Left forelimb (tissue), 1 donor: ENCODE measurements at regions not wholly inside any gene's neighbourhood (a gene's known extent, or its start where the extent isn't known, plus 50 kb on each side); places are given as distances from the start of the nearest gene placed in this dataset.

ENCODE experiments used
- DNase-seq: peaks from one replicate; pipeline ENCODE4 v3.0.0-alpha.2; 2018; ENCODE audit warnings: low spot score

DNA sequence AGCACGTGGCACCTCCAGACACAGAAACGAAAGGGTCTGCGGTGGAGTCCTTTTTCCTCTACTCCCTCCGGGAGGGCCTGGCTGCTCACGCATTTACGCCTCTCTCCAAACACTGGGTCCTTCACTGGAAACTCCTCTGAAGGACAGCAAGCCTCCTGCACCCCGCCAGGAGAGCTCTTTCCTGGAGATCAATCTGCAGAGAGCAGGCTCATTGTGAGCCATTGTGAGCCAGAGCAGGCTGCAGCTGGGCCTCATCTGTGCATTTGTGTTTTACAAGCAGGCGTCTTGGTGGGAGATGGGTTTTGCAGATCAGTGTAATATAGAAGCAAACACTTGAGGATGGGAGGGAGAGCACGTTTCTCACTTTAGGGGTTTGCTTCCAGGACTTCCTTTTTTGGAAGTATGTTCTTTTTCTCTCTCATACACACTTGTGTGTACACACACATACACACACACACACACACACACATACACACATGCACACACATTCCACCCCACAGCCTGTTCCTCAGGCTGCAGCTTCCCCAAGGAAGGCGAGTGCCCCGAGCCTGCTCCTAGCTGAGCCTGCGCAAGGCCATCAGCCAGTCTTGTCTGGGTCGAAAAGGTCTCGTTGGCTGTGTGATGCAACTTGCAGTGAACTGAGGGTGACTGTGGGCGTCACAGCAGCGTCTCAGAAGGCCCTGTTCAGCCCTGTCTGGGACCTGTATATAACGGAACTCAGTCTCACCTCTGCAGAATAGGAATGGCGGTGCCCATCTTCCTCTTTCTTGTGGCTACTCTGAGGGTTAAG lies 163.5 kb downstream of the GLI2 start:
- no peak for DNase-seq

DNA sequence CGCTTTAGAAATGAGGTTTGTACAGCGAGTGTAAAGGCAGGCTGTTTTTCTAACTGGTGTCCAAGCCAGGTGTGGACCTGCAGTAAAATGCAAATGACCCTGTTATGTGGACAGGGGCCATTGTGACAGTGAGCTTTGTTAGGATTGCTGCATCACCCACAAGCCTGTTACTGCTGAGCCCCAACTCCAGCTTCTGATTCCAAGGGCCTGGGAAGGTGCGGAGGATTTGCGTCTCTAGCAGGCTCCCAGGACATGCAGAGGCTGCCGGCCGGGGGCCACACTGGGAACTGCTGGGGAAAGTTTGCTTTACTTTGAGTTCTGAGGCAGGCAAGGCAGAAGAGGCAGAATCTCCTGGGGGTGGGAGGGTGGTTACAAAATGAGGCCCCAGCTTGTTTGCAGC lies 164.1 kb downstream of the GLI2 start:
- no peak for DNase-seq

DNA sequence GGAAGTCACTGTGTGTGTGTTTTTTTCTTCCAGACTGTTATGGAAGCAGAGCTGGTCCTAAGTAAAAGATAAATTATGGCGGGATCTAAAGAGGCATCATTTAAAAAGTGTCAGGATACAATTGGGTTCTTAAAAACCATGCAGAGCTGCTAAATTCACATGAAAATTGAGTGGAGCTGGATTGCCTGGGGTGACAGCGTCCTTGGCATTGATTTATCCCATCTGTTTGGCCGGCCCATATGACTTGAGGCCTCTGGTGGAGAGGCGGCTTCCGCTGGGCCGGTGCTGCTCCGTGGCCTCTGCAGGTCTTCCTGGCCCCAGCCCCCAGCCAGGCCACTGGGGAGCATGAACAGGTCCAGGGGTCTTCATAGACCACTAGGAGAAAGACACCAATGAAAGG lies 165.5 kb downstream of the GLI2 start:
- DNase-seq, result no peak

DNA sequence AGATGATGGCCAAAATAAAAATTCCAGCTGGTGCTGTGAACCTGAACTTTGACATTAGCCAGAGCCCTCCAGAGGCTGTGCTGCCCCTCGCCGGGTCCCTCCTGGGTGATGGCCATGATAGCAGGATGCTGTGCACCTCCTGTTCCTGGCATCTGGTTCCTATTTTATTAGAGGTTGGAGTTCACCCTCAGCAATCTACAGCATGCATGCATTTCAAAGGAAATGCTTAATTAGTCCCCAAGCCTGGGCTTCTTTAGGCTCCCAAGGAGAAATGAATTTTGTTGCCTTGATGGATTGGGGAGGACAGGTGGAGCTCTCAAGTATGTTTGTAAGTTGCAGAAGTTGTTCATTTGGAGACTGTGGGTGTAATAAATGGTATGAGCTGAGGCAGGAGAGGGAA lies 166.9 kb downstream of the GLI2 start:
- DNase-seq, result no peak

DNA sequence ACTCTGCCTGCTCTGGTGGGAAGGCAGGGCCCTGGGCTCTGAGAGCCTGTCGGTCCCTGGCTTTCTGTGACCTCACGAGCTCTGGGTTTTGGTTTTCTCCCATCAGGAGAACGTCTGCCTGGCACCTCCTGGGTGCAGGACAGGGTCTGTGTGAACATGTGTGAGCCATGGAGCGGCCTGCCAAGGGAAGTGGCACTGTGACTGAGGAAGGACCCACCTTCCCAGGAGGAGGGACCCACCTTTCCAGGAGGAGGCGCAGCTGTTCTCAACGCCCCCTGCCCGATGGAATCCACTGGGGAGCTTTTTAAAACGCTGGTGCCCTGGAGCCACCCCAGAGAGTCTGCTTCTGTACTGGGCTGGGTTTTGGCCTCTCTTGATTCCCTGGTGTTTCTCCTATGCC lies 168.7 kb downstream of the GLI2 start:
- DNase-seq, result no peak

DNA sequence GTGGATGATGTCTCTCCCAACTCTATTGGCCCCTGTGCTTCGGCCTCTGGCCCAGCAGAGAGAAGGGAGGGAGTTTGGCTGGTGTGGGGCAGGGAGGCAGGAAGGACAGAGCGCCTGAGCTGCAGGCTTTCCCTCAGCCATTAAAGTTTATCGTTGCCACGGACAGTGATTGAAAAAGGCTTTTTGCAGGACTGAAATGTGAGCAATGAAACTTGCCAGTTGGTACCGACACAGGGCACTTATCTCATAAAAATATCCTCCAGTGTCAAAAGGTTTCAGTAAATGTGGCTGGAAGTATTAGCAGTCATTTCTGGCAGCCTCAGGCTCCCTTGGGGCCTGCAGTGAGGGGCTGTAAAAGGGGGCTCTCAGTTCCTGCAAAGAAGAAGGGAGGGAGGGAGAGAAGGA lies 169.2 kb downstream of the GLI2 start:
- peak; percentile 81 for DNase-seq

DNA sequence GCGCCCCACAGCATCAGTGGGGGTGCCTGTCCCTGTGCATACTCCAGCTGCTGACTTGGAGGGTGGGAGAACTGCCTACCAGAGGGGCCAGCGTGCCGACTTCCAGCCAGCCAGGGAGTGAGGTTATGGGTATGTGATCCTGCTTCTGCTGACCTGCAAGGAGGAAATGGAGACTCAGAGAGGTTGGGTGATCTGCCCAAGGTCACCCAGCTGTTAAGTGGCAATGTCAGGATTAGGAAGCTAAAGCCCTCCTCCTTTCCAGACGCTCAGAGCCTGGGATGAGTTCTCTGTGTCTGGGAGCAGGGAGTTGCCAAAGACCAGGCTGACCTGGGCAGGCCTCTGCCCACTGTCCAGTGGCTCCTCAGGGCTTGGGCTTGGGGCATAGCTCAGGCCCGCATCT lies 169.6 kb downstream of the GLI2 start:
- no peak for DNase-seq

DNA sequence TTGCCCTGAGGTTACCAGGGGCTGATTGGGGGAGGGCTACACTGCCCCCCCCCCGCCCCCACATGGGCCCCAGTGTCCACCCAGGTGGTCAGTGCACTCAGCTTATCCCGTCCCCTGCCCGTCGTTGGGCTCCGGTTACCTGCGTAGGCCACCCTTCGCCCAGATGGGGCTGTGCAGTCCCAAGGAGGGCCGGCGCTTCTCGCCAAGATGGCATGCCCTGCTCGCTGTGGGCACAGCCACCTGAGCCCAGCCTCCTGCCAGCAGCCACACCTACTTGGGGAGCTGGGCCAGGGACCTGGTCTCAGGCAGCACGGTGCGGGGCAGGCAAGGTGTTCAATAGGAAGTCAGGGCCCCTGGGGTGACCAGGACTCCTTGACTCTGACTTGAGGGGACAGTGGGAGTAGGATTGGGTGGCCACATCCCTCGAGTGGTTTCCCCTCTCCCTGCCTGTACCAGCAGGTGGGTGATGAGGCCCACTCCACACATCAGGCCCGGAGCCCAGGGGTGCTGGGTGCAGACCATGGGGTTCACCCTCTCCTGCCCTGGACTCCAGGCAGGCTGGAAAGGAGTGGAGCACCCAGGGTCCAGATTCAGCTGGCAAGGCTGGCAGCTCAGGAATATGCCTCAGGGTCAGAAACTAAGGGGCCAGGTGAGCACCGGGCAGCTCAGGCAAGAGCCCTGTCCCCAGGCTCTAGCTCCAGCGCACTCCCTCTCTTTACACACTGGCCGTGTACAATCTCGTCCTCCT lies 170.3 kb downstream of the GLI2 start:
- no peak for DNase-seq

DNA sequence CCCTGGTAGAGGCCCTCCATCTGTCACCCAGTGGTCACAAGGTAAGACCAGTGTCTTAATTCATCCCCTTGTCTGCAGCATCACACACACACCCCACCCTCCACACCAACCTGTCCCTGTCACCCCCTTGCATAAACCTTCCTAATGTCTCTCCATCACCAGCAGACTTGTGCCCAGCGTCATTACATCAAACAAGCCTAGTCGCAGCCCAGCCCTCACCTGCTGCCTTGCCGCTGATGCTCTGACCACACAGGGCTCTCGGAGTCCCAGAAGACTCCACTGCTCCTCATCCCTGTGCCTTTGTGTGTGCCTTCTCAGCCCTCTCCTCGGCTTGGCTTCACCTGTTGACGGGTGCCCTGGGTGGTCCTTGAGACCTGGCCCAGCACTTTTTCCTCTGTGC lies 171.2 kb downstream of the GLI2 start:
- DNase-seq, result no peak

DNA sequence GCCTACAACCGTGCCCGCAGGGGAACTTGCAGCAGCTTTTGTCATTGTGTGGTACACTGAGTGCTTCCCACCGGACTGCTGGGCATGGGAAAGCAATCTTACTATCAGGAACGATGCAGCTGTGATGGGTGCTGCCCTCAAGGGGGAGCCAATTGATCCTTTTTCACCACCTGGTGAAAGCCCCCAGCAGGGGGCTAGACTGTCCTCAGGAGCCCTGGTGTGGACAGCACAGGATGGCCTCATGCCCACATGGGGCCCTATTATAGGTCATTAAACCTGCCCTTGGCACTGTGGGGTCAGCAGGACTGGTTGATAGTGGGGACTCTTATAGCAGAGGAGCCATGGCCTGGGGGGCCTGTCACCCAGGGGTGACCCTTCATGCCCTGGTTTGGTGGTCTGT lies 172.2 kb downstream of the GLI2 start:
- no peak for DNase-seq

DNA sequence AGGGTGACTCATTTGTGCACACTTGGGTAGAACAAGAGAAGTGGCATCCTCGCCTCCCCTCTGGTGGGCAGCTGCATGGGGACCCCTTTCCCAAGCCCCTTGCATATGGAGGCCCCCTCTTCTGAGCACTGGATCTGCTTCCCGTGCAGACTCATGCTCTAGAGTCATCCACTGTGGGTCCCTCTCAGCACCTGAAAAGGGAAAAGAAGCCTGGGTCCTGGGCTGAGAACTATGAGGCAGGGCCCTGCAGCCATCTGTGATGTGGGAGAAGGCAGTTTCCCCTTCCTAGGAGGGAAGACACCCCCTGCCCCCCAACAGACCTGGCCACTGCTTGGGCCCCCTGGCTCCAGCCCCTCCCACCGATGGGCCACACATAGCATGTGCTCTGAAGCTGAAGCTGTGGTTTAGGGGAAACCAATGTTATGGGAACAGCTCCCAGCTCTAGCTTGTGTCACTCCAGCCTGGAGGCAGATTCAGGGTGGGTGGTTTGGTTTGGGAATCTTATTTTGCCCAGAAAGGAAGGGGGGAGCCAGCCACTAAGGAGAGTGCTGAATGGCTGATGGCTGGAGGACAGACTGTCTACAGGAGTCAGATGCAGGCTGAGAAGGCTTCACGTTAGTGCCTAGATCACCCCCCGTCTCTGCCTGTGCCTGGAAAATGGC lies 172.8 kb downstream of the GLI2 start:
- DNase-seq, result no peak

DNA sequence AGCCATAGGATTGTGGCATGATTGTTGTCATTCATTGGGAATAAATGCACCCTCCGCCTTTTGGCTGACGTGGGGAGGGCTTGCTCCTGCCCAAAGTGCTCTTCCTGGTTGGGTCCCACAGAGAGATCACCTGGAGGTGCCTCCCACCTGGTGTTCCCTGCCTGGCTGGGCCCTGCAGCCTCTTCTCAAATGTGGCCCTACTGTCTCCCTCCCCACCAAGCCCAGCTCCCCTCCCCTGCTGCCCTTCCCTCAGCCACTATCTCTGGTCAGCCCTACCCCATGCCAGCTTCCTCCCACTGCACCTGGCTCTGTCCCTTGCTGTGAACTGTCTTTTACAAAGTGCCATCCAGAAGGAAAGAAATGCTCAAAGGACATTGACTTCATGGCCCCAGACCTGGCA lies 173.4 kb downstream of the GLI2 start:
- DNase-seq, result no peak

DNA sequence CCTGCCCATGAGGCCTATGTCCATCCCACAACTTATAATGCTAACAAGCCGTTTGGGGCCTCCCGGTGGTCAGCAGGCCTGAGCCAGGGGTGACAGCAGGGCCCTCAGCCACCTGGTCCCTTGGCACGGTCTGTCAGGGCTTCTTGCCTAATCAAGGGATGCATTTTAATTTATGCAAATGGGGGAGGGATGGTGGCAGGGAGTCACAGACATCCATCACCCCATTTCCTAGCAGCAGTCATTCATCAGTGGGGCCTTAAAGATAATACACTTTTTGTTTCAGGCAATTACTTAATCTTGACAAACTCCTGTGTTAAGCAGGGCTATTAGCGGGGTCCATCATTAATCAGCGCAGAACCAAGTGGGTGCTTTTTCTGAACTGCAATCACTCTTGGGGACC lies 174.5 kb downstream of the GLI2 start:
- DNase-seq, result no peak

DNA sequence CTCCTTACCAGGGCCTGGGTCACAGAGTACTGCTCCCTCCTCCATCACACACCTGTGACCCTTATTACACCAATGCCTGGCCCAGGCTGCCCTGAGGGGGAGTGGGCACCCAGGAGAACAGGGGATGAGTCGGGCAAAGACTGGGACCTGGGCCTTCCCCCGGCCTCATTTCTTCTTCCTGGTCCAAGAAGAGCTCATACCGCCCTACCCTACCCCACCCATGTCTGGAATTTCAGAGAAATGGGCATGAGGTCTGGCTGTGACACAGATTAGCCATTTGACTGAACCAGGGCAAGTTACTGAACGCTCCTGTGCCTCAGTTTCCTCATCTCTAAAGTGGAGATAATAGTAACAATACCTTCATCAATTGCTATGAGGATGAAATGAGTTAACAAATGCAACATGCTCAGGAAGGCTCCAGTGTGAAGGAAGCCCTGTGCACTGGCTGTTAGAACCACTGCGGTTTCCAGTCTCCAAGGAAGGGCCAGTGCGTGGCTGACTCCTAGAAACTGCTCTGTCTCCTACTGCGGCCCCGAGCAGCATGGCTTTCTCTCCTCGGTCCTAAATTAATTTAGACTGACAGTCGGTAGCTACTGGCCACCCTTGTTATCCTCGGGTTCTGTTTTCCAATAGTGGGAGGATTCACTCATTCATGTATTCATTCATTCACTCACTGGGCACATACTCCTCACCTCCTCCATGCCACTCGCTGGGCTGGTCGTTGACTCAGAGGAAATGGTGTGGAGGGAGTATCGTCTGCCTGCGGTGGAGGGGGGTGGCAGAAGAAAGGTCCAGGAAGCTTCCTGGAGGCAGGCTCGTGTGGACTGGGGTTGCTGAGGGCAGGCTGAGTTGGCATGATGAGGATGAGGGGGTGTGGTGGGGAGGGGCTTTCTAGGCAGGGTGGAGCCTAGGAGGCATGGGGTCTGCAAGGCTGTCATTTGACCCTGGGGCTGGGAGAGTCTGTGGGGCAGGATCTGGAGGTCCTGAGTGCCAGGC lies 175.6 kb downstream of the GLI2 start:
- no peak for DNase-seq

DNA sequence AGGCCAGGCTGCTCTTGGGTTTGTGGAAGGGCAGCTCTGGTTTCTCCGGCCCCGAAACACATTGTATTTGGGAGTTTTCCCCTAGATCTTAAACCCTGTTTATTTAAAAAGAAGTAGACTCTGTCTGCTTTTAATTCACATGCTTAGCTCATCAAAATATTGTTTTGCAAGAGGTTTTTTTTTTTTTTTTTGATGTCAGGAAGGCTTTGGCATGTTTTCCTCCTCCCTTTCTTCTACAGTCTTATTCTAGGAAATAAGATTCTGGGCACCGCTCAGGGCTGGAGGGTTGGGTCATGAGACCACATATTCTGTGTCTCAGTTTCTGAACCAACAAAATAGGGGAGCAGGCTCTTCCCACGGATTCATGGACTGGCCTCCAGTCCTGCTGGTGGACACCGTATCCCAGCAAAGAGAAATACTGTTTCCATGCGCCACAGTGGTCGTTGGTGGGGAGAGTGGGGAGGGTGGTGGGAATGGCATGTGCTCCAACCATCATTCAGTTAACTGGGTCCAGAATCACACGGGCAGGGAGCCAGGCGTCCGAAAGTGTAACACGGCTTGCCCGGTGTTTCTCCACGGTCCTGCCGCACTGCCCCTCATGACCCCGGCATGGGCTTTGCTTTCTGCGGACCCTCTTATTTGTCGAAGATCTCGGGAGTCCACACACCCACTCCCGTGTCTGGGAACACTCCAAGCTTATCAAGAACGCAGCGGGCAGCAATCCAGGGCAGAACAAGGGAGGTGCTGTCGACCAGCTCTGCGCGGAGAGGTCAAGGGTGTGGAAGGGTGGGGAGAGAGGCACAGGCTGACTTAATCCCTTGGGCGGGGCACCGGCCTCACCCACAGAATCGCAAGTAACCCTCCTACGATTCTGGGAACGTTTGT lies 176.7 kb downstream of the GLI2 start:
- no peak for DNase-seq

DNA sequence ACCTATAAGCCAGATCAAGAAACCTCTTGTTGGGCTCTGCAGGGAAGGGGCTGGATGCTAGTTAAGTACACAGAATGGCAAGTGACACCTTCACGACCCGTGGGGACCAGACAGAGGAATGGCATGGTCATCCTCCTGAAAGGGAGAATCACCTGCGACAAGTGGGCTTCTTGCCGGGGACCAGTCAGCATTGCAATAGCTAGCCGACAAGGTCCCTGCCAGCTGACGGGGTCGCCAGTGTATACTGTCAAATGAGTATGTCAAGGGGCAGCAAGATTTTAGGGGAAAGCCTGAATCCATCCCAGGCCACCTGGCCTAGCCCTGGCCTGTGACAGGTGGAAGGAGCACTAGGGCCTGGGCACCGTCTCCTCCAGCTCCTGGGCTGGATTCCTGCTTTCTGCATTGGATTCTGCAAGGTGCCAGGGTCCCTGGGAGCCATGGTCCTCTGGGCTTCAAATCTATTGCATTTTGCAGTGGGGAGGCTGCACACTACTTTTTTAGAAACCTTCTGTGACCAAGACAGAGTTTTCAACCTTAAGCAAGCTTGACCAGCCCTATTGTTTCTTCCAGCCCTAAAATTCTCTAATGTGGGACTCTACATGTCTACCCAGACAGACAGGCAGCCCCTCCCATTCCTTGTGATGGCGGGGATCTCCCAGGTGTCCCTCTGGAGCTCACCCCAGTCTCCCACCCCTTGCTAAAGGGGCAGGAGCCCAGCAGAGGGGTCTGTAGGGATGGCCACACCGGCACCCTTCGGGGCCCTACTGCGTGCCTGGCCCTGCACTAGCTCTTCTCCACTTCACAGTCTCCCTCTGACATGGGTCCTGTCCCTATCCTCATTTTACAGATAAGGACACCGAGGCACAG lies 178.5 kb downstream of the GLI2 start:
- DNase-seq, result no peak

DNA sequence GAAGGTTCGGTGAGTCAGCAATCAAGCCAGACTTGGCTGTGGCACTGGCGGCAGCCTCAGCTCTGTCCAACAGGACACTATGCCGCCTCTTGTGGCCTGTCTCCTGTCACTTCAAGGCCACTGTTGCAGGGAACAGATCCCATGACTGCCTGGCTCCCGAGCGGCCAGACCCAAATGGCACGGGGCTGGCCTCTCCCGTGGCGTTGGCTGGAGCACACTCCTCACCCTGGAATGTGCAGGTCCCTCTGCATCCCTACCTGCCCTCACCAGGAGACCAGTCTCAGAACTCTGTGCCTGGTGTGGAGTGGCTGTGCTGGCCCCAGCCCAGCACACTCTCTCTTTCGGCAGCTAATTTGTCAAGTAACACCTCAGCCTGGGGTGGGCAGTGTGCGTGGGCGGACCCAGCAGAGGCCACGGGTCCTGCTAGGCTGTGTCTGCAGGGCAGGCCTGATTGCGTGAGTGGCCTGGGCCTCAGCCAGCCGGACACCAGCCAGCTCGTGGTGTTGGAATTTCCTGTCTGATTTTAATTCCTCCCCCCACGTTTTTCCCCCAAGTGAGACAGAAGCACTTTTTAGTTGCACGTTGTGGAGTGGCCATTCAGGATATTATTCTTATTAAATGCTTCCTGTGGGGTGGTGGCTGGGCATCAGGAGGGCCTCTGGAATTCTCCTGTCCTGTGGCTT lies 179.3 kb downstream of the GLI2 start:
- DNase-seq, result no peak

DNA sequence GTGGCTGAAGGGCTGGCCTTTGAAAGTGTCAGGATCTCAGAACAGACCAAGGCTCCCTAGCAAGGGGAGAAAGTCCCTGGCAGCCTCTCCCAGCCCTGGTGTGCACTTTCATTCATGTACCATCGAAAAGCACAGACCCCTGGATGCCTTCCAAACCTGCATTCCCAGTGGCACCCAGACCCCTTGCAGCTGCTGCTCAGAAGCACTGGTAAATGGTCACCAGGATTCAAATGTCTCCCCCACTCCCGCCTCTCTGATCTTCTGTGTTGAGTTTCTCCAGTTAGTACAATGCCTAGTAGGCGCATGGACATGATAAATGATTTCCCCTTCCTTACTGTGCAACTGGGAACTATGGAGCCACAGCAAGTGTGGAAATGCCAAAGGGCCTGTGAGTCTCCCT lies 180.0 kb downstream of the GLI2 start:
- no peak for DNase-seq

DNA sequence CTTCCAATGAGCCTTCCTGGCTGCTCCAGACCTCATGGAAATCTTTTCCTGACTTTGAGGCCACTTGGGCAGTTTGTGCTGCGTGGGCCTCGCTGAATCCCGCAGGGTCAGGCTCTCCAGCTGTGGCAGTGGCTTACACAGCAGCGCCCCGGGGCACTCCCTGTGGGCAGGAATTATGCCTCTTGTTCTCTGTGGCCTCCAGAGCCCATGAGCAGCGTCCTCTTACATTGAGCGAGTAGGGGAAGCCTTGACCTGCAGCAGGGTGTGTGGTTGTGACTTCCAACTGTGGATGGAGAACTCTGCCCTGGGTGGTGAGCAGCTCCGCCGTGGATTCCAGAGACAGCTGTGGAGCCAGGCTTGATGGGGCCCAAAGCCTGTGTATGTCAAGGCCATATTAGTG lies 180.8 kb downstream of the GLI2 start:
- no peak for DNase-seq
